Fibroblast of the aortic adventitia (primary cell): ENCODE measurements at regions not wholly inside any gene's neighbourhood (a gene's known extent, or its start where the extent isn't known, plus 50 kb on each side); places are given as distances from the start of the nearest gene placed in this dataset.

Experiments used
- DNase-seq: peaks from one replicate; pipeline ENCODE4 v3.0.0-alpha.2; 2010; ENCODE audit warnings: low read depth
- H3K4me3 ChIP-seq: 2 replicates; pipeline ENCODE4 v1.5.1; 2011; ENCODE audit warnings: low read depth, mild to moderate bottlenecking, control low read depth, low read length, moderate library complexity
- TF ChIP-seq, protein P1 (sequence below): IDR thresholded peaks from 2 replicates; pipeline ENCODE4 v1.5.1; 2011; ENCODE audit warnings: mild to moderate bottlenecking, low read length, control low read depth, inconsistent platforms; ENCODE audit not compliant: insufficient read depth

DNA sequence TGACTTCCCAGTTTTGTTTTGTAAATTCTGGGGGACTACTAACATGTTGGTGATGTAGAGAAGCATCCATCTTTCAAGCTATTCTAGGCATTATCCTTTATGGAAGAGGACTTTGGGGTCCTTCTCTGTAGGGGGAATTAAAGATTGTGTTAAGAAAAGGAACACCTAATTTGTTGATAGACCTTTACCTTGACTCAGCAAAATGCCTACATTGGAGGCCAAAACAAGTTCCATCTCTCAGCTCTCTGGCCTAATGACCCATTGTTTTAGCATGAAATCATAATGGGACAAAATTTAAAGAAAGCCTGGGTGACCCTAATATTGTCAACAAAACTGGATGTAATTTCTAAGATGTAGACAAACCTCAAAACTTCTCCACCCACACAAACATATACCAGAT lies 465.3 kb upstream of the SOX9 start:
- TF ChIP-seq, protein P1, sequence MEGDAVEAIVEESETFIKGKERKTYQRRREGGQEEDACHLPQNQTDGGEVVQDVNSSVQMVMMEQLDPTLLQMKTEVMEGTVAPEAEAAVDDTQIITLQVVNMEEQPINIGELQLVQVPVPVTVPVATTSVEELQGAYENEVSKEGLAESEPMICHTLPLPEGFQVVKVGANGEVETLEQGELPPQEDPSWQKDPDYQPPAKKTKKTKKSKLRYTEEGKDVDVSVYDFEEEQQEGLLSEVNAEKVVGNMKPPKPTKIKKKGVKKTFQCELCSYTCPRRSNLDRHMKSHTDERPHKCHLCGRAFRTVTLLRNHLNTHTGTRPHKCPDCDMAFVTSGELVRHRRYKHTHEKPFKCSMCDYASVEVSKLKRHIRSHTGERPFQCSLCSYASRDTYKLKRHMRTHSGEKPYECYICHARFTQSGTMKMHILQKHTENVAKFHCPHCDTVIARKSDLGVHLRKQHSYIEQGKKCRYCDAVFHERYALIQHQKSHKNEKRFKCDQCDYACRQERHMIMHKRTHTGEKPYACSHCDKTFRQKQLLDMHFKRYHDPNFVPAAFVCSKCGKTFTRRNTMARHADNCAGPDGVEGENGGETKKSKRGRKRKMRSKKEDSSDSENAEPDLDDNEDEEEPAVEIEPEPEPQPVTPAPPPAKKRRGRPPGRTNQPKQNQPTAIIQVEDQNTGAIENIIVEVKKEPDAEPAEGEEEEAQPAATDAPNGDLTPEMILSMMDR: no peak
- no peak for DNase-seq
- no peak overlapping the region for H3K4me3 ChIP-seq

DNA sequence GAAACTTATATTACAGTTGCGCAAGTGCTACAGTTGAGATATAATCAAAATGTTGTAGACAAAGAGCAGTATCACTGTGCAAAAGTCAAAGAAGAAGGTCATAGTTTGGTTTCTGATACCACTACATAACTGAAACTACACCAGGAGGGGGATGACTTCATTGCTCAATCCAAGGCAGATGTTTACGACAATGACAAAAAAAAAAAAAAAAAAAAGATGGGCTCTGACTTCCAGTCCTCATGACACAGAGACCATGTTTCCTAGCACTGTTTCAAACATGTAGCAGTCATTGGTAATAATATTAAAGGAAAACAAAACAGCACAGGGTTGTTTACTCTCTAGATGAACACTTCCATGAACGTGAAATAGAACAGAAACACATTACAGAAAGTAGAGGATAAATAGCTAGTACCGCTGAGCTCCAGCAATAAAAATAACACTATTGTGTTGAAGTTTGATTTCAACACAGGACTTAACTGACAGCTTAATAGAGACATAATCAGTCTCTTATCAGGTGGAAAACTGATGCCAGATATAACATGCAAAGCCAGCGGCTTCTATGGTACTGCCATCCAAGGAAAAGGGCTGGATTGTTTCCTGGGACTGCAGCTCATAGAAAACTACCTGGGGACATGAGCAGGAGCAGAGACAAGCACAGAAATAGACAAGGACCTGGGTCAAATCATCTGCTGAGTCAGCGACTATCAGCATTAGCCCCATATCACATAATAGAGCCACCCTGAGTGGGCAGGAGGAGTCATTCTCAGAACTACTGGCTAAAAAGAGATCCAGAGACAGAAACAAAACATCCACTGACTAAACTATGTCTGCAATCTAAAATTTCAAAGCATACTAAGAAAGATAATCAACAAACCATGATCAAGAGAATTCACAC lies 463.6 kb upstream of the SOX9 start:
- no peak overlapping the region for H3K4me3 ChIP-seq
- TF ChIP-seq, protein P1: no peak
- no peak for DNase-seq

DNA sequence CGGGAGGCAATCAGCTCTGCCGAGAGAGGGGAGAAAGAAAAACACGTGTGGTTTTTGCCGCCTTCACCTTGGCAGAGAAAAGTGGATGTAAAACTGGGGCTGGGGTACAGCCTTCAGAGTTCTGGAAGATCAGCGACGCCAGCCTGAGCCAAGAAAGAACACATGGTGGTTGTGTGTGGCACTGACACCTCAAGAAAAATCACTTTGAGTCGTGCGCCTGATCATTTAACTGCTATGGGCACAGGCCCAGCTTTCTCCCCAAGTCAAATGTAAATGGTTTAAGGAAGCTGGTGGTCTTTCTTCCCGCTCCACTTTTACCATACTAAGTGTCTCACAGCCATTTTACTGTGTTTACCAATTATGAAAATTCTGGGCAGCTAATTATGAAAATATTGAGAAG lies 461.8 kb upstream of the SOX9 start:
- TF ChIP-seq, protein P1: no peak
- DNase-seq: no peak
- no peak overlapping the region for H3K4me3 ChIP-seq

DNA sequence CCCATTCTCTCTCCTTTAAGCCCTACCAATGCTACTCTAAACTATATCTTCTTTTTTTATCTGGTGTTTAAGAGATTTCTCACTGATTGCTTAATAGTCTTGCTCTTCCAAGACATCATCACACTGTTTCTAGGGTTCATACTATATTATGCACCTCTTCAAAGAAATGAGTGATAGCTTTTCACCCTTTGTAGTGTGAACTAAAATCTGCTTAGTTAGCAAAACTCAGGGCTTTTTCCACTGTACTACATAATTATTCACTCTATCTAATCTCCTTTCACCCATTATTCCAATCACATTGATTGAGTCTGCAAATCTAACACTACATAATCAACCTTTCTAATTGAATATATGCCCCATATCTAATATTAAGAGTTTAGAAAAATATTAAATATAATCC lies 456.0 kb upstream of the SOX9 start:
- no peak for DNase-seq
- no peak overlapping the region for H3K4me3 ChIP-seq
- TF ChIP-seq, protein P1: no peak

DNA sequence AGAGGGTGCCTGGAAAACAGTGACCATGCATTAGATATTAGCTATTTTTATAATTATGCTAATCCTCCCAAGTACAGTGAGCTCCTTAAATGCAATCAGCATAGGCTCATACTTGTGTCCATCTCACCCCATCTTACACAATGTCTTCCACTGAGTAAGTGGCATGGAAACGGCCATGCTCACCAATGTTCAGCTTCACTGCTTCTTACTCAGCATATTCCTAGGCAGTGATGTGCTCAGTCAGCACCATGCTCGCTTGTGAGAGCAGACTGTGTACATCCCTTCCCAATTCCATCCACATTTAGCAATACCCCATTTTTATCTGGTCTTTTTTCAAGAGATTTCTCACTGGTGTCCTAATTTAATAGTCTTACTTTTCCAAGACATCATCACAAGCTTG lies 454.8 kb upstream of the SOX9 start:
- H3K4me3 ChIP-seq: no peak overlapping the region
- DNase-seq: no peak
- TF ChIP-seq, protein P1: no peak

DNA sequence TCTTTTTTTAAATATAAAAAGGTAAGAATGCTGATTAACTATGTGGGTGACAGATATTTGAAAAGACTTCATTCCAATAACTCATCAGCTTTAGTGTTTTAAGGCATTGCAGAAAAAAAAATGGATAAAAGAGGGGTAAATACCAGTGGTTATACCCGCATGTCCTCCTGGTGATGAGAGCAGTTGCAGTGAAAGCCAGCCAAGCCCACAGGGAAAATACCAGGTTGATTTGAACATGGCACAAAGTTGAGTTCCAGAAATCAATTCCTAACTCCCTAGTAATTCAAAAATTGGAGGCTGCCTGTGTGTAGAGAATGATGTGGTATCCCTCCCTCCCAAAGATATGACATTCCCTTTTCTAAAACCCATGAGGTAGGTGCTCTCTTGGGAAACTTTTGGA lies 453.2 kb upstream of the SOX9 start:
- DNase-seq: no peak
- TF ChIP-seq, protein P1: no peak
- H3K4me3 ChIP-seq: no peak overlapping the region

DNA sequence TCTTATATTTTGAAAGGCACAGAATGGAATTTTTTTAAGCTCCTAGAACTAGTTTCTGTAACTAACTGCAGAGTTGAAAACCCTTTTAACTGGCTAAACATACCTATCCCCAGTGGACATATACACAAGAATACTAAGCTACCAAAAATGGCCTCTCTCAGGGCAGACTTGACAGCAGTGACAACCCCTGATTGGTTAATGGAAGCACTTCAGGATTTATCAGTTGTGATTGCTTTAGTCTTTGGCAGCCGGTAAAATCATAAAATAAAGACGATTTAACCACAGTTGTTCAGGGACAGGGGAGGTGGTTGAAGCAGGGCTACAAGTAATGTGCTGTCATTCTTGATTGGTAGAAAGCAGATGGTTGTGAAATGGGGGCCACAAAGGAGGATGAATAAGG lies 452.0 kb upstream of the SOX9 start:
- no peak for DNase-seq
- no peak overlapping the region for H3K4me3 ChIP-seq
- TF ChIP-seq, protein P1: no peak
